Stimulated activated naive CD8-positive, alpha-beta T cell treated with anti-CD3 and anti-CD28 coated beads, Interleukin-15, Interleukin-2, amounts not matched to agents 100 ng/mL and 50 ng/mL, for 24 hours (primary cell): ENCODE measurements at regions not wholly inside any gene's neighbourhood (a gene's known extent, or its start where the extent isn't known, plus 50 kb on each side); places are given as distances from the start of the nearest gene placed in this dataset.
"Not testable (repeated sequence)": the region's sequence is repeated elsewhere in the genome, so short reads cannot be mapped to it uniquely, and the experiment has no call there.

Experiments
- H3K27ac Mint-ChIP-seq: one replicate; pipeline ENCODE4 v1.8.0; 2021; ENCODE audit warnings: mild to moderate bottlenecking, mixed read lengths
- H3K27me3 Mint-ChIP-seq: one replicate; pipeline ENCODE4 v1.8.0; 2021; ENCODE audit warnings: mixed read lengths
- H3K36me3 Mint-ChIP-seq: one replicate; pipeline ENCODE4 v1.8.0; 2021; ENCODE audit warnings: low read depth, mixed read lengths
- H3K4me1 Mint-ChIP-seq: one replicate; pipeline ENCODE4 v1.8.0; 2021; ENCODE audit warnings: low read depth, mixed read lengths
- H3K4me3 Mint-ChIP-seq: one replicate; pipeline ENCODE4 v1.8.0; 2021; ENCODE audit warnings: mild to moderate bottlenecking, mixed read lengths
- H3K9me3 Mint-ChIP-seq: one replicate; pipeline ENCODE4 v1.8.0; 2021; ENCODE audit warnings: mixed read lengths

GRCh38 chr12:73714655-73715054 lies 823.0 kb upstream of the ATXN7L3B start:
- H3K4me3 Mint-ChIP-seq, result no peak overlapping the region
- H3K36me3 Mint-ChIP-seq, result no peaks in the 10 kb centered on the region
- no peak overlapping the region for H3K27ac Mint-ChIP-seq
- H3K9me3 Mint-ChIP-seq, result peaks cover 3% of the 10 kb centered on the region
- no peaks in the 10 kb centered on the region for H3K4me1 Mint-ChIP-seq
- no peaks in the 10 kb centered on the region for H3K27me3 Mint-ChIP-seq

GRCh38 chr12:73716143-73716542 lies 821.5 kb upstream of the ATXN7L3B start:
- H3K4me3 Mint-ChIP-seq, H3K4me1 Mint-ChIP-seq, H3K36me3 Mint-ChIP-seq, H3K27me3 Mint-ChIP-seq, H3K27ac Mint-ChIP-seq, H3K9me3 Mint-ChIP-seq: not testable (repeated sequence)

GRCh38 chr12:73719223-73719622 lies 818.4 kb upstream of the ATXN7L3B start:
- Mint-ChIP-seq H3K9me3 (peaks cover 6% of the 10 kb centered on the region), H3K4me1 (no peaks in the 10 kb centered on the region), H3K4me3 (no peak overlapping the region), H3K36me3 (no peaks in the 10 kb centered on the region), H3K27ac (no peak overlapping the region), H3K27me3 (no peaks in the 10 kb centered on the region)

- peaks cover 6% of the 10 kb centered on the region for H3K9me3 Mint-ChIP-seq
- no peaks in the 10 kb centered on the region for H3K36me3 Mint-ChIP-seq
- H3K4me1 Mint-ChIP-seq, result no peaks in the 10 kb centered on the region
- no peak overlapping the region for H3K27ac Mint-ChIP-seq
- no peaks in the 10 kb centered on the region for H3K27me3 Mint-ChIP-seq
- H3K4me3 Mint-ChIP-seq, result no peak overlapping the region
Measured at GRCh38 chr12:73726881-73727280, 810.8 kb upstream of the ATXN7L3B start.

- Mint-ChIP-seq H3K27ac (no peak overlapping the region), H3K4me3 (no peak overlapping the region), H3K9me3 (peaks cover 1% of the 10 kb centered on the region), H3K36me3 (no peaks in the 10 kb centered on the region), H3K27me3 (no peaks in the 10 kb centered on the region), H3K4me1 (no peaks in the 10 kb centered on the region)
Measured at GRCh38 chr12:73731658-73732057, 806.0 kb upstream of the ATXN7L3B start.

GRCh38 chr12:73769337-73769736 lies 768.3 kb upstream of the ATXN7L3B start:
- Mint-ChIP-seq H3K27me3 (no peaks in the 10 kb centered on the region), H3K27ac (no peak overlapping the region), H3K9me3 (peaks cover 8% of the 10 kb centered on the region), H3K36me3 (no peaks in the 10 kb centered on the region), H3K4me1 (no peaks in the 10 kb centered on the region), H3K4me3 (no peak overlapping the region)

- no peak overlapping the region for H3K27ac Mint-ChIP-seq
- H3K27me3 Mint-ChIP-seq, result no peaks in the 10 kb centered on the region
- no peaks in the 10 kb centered on the region for H3K36me3 Mint-ChIP-seq
- H3K4me3 Mint-ChIP-seq, result no peak overlapping the region
- H3K9me3 Mint-ChIP-seq, result peaks cover 12% of the 10 kb centered on the region
- no peaks in the 10 kb centered on the region for H3K4me1 Mint-ChIP-seq
Measured at GRCh38 chr12:73798523-73798922, 739.1 kb upstream of the ATXN7L3B start.

GRCh38 chr12:73815072-73815645 lies 722.5 kb upstream of the ATXN7L3B start:
- Mint-ChIP-seq H3K9me3 (peaks cover under 1% of the 10 kb centered on the region), H3K4me1 (no peaks in the 10 kb centered on the region), H3K27me3 (no peaks in the 10 kb centered on the region), H3K4me3 (no peak overlapping the region), H3K27ac (no peak overlapping the region), H3K36me3 (no peaks in the 10 kb centered on the region)

GRCh38 chr12:73817161-73817560 lies 720.5 kb upstream of the ATXN7L3B start:
- no peak overlapping the region for H3K4me3 Mint-ChIP-seq
- no peaks in the 10 kb centered on the region for H3K4me1 Mint-ChIP-seq
- H3K27me3 Mint-ChIP-seq, result no peaks in the 10 kb centered on the region
- no peaks in the 10 kb centered on the region for H3K36me3 Mint-ChIP-seq
- peaks cover 11% of the 10 kb centered on the region for H3K9me3 Mint-ChIP-seq
- no peak overlapping the region for H3K27ac Mint-ChIP-seq

- Mint-ChIP-seq H3K36me3 (no peaks in the 10 kb centered on the region), H3K27ac (no peak overlapping the region), H3K4me1 (no peaks in the 10 kb centered on the region), H3K4me3 (no peak overlapping the region), H3K27me3 (no peaks in the 10 kb centered on the region), H3K9me3 (peaks cover 13% of the 10 kb centered on the region)
Measured at GRCh38 chr12:73833746-73834145, 703.9 kb upstream of the ATXN7L3B start.

GRCh38 chr12:73841963-73842362 lies 695.7 kb upstream of the ATXN7L3B start:
- peaks cover 3% of the 10 kb centered on the region for H3K9me3 Mint-ChIP-seq
- no peaks in the 10 kb centered on the region for H3K27me3 Mint-ChIP-seq
- H3K36me3 Mint-ChIP-seq, result no peaks in the 10 kb centered on the region
- H3K4me1 Mint-ChIP-seq, result no peaks in the 10 kb centered on the region
- H3K27ac Mint-ChIP-seq, result no peak overlapping the region
- H3K4me3 Mint-ChIP-seq, result no peak overlapping the region

GRCh38 chr12:73863546-73863945 lies 674.1 kb upstream of the ATXN7L3B start:
- peaks cover 10% of the 10 kb centered on the region for H3K9me3 Mint-ChIP-seq
- H3K4me1 Mint-ChIP-seq, result no peaks in the 10 kb centered on the region
- H3K4me3 Mint-ChIP-seq, result no peak overlapping the region
- H3K27ac Mint-ChIP-seq, result no peak overlapping the region
- no peaks in the 10 kb centered on the region for H3K27me3 Mint-ChIP-seq
- H3K36me3 Mint-ChIP-seq, result no peaks in the 10 kb centered on the region

GRCh38 chr12:73867147-73867546 lies 670.5 kb upstream of the ATXN7L3B start:
- Mint-ChIP-seq H3K36me3 (no peaks in the 10 kb centered on the region), H3K4me1 (no peaks in the 10 kb centered on the region), H3K27me3 (no peaks in the 10 kb centered on the region), H3K27ac (no peak overlapping the region), H3K9me3 (peaks cover 5% of the 10 kb centered on the region), H3K4me3 (no peak overlapping the region)

- not testable (repeated sequence) for H3K9me3 Mint-ChIP-seq, H3K4me1 Mint-ChIP-seq, H3K4me3 Mint-ChIP-seq, H3K36me3 Mint-ChIP-seq, H3K27me3 Mint-ChIP-seq, H3K27ac Mint-ChIP-seq
Measured at GRCh38 chr12:73877291-73877690, 660.3 kb upstream of the ATXN7L3B start.

GRCh38 chr12:73892201-73892600 lies 645.4 kb upstream of the ATXN7L3B start:
- no peak overlapping the region for H3K27ac Mint-ChIP-seq
- no peaks in the 10 kb centered on the region for H3K9me3 Mint-ChIP-seq
- no peaks in the 10 kb centered on the region for H3K4me1 Mint-ChIP-seq
- H3K27me3 Mint-ChIP-seq, result no peaks in the 10 kb centered on the region
- H3K36me3 Mint-ChIP-seq, result no peaks in the 10 kb centered on the region
- H3K4me3 Mint-ChIP-seq, result no peak overlapping the region

- Mint-ChIP-seq H3K4me1 (no peaks in the 10 kb centered on the region), H3K27me3 (no peaks in the 10 kb centered on the region), H3K9me3 (peaks cover 5% of the 10 kb centered on the region)
Measured at GRCh38 chr12:73898645-73899044, 639.0 kb upstream of the ATXN7L3B start.

More at GRCh38 chr12:73898645-73899044, 639.0 kb upstream of the ATXN7L3B start:
- Mint-ChIP-seq H3K36me3 (no peaks in the 10 kb centered on the region), H3K27ac (no peak overlapping the region), H3K4me3 (no peak overlapping the region)
